ENCODE measurements at regions not wholly inside any gene's neighbourhood (a gene's known extent, or its start where the extent isn't known, plus 50 kb on each side); places are given as distances from the start of the nearest gene placed in this dataset.

DNA sequence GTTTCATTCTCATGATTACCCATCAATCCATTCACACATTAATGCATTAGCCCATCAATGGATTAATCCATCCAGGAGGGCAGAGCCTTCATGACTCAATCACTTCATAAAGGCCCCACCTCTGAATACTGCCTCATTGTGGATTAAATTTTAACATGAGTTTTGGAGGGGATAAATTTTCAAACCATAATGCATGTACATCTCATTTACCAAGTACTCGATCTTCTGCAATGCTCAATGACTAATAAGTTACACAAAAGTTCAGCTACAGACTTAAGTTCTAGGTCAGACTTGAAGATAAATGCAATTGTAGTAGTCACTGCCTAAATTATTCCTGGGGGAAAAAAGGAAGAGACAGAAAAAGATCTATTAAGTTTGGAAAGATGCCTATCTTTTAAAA is 120.0 kb upstream of the OSR1 start:
- TF ChIP-seq, protein P1, sequence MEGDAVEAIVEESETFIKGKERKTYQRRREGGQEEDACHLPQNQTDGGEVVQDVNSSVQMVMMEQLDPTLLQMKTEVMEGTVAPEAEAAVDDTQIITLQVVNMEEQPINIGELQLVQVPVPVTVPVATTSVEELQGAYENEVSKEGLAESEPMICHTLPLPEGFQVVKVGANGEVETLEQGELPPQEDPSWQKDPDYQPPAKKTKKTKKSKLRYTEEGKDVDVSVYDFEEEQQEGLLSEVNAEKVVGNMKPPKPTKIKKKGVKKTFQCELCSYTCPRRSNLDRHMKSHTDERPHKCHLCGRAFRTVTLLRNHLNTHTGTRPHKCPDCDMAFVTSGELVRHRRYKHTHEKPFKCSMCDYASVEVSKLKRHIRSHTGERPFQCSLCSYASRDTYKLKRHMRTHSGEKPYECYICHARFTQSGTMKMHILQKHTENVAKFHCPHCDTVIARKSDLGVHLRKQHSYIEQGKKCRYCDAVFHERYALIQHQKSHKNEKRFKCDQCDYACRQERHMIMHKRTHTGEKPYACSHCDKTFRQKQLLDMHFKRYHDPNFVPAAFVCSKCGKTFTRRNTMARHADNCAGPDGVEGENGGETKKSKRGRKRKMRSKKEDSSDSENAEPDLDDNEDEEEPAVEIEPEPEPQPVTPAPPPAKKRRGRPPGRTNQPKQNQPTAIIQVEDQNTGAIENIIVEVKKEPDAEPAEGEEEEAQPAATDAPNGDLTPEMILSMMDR (conservative IDR thresholded peaks at IDR 0.05; ENCODE audit: low read depth, low read length): no peak
- H3K4me3 ChIP-seq (ENCODE audit: low read length): no peak overlapping the region
- no peak for DNase-seq (ENCODE audit: low read depth)

DNA sequence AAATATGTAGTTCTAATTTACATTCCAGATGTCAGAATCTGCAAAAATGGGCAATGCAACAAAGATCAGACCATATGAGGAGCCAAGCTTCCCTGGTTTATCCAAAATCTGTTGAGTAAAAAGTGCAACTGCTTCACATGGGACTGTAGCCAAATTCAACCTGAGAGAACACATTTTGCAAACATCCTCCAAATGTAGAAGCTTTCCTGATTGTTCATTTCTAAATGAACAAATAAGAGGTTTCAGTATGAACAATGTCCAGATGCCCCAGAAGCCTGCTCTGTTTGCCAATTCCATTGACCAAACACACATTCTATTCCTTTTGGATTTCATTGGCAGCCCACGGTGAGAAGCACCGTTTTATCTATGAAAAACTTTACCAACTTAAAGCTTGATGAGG is 117.9 kb upstream of the OSR1 start:
- no peak overlapping the region for H3K4me3 ChIP-seq (ENCODE audit: low read length)
- TF ChIP-seq, protein P1 (conservative IDR thresholded peaks at IDR 0.05; ENCODE audit: low read depth, low read length): no peak
- no peak for DNase-seq (ENCODE audit: low read depth)

DNA sequence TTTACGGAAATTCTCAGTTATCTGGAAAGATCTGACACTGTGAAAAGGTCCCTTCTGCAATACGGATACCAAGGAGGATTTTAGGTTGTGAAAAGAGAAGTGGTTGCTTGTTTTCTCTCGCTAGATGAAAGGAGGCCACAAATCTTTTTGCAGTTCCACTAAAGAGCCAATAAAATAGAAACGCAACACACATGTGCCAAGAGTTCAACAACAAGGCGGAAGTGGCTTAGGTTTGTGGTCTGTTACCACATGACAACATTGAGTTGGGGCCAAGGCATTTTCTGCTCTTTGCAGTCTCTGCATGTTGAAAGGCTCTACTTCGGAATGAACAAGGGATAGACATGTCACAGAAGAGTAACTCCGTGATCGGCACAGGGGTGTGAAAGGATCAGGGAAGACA is 115.7 kb upstream of the OSR1 start:
- DNase-seq (ENCODE audit: low read depth): no peak
- no peak overlapping the region for H3K4me3 ChIP-seq (ENCODE audit: low read length)
- TF ChIP-seq, protein P1 (conservative IDR thresholded peaks at IDR 0.05; ENCODE audit: low read depth, low read length): no peak

DNA sequence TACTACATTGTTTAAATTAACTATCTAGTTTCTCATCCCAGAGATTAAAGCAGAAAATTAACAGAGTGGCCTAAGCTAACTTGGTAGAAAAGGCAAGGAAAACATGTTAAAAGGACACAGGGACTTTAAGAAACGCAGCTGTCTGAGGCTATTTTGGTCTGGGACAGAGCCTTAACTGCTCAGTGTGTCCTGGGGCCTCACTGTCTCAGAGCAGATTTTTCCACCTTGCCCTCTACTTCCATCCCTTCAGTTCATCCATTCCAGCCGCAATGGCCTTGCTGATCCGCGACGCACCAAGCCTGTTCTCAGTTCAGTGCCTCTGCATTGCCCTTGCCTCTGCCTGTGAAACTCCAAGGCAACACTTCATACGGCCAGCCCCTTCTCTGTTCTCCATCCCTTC is 114.9 kb upstream of the OSR1 start:
- H3K4me3 ChIP-seq (ENCODE audit: low read length): no peak overlapping the region
- DNase-seq (ENCODE audit: low read depth): no peak
- TF ChIP-seq, protein P1 (conservative IDR thresholded peaks at IDR 0.05; ENCODE audit: low read depth, low read length): no peak

DNA sequence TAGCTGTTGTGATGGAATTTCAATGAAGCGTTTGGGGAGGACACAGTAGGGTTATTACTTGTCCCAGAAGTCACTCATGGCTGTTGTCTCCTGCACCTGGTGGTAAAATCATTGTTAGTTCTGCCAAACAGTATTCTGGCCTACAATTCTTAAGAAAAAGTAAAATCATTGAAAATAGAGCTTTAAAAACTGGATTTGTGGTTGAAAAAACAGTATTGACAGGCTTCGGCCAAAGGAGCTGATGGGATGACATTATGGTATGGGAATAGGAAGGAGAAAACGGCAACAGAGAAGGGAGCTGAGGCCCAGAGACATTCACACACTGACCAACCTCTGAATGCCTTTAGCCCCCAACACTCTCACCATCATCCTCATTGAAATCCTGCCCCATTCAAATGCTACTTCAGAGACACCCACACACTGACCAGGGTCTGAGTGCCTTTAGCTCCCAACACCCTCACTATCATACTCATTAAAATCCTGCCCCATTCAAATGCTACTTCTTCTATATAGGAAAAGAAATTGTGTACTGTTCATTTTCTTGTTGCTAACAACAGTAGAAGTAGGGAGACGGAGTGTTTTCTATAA is 114.1 kb upstream of the OSR1 start:
- TF ChIP-seq, protein P1 (conservative IDR thresholded peaks at IDR 0.05; ENCODE audit: low read depth, low read length): no peak
- no peak overlapping the region for H3K4me3 ChIP-seq (ENCODE audit: low read length)
- DNase-seq (ENCODE audit: low read depth): no peak

DNA sequence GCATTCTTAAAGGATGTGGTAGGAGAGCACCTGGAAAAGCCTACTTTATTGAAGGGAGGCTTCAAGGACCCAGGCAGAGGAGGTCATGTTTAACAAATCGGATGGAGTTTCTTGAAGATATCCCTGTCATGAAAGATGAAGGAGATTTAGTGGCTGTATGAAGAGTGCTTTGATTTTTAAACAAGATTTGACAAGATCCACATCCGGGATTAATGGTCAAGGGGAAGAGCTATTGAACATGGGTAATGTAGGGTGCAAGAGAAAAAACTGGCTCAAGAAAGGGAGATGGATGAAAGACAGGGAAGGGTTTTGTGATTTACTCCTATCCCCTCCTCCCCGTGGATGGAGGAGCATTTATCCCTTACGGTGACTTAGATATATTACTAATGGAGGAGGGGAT is 113.1 kb upstream of the OSR1 start:
- DNase-seq (ENCODE audit: low read depth): no peak
- TF ChIP-seq, protein P1 (conservative IDR thresholded peaks at IDR 0.05; ENCODE audit: low read depth, low read length): no peak
- no peak overlapping the region for H3K4me3 ChIP-seq (ENCODE audit: low read length)

DNA sequence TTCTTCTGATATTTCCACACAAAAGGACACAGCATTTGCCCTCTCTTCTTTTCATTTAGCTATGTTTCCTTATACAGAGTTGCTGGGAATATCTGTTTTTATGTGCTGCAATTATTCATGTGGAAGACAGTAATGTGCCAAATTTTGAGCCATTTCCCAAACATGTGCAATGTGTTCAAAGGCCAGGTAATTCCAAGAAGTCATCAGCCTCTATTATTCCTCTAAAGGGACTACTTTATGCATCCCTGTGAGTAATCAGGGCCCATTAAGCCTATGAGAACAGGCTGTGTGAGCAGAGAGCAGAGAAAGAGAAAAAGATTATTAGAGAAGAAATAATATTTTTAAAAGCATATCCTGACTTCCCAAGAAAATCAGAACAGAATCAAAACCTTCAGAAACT is 107.6 kb upstream of the OSR1 start:
- DNase-seq (ENCODE audit: low read depth): no peak
- H3K4me3 ChIP-seq (ENCODE audit: low read length): no peak overlapping the region
- TF ChIP-seq, protein P1 (conservative IDR thresholded peaks at IDR 0.05; ENCODE audit: low read depth, low read length): no peak

Measured in retinal pigment epithelial cell (primary cell).